HG02884 (cell line): ENCODE measurements at regions not wholly inside any gene's neighbourhood (a gene's known extent, or its start where the extent isn't known, plus 50 kb on each side); places are given as distances from the start of the nearest gene placed in this dataset.
"Not testable (repeated sequence)": the region's sequence is repeated elsewhere in the genome, so short reads cannot be mapped to it uniquely, and the experiment has no call there.

Experiments
- ATAC-seq: cut with Tn5 transposase; IDR thresholded peaks from one replicate; pipeline ENCODE4 v1.9.1; 2021; ENCODE audit warnings: mild to moderate bottlenecking, moderate library complexity; ENCODE audit not compliant: unreplicated experiment

- ATAC-seq, result no peak
Measured at GRCh38 chr3:139267300-139268246, 76.2 kb upstream of the MRPS22 start.

GRCh38 chr3:139269984-139270383 is 73.8 kb upstream of the MRPS22 start:
- no peak for ATAC-seq

- ATAC-seq, result not testable (repeated sequence)
Measured at GRCh38 chr3:139270652-139271051, 73.2 kb upstream of the MRPS22 start.

- no peak for ATAC-seq
Measured at GRCh38 chr3:139280027-139280671, 63.7 kb upstream of the MRPS22 start.

- ATAC-seq, result no peak
Measured at GRCh38 chr3:139281096-139281495, 62.7 kb upstream of the MRPS22 start.

- ATAC-seq, result no peak
Measured at GRCh38 chr3:139281522-139282196, 62.2 kb upstream of the MRPS22 start.

- no peak for ATAC-seq
Measured at GRCh38 chr3:139283301-139283700, 60.5 kb upstream of the MRPS22 start.

- no peak for ATAC-seq
Measured at GRCh38 chr3:139284221-139284620, 59.6 kb upstream of the MRPS22 start.

- no peak for ATAC-seq
Measured at GRCh38 chr3:139285691-139286090, 58.1 kb upstream of the MRPS22 start.

GRCh38 chr3:139286241-139286640 is 57.6 kb upstream of the MRPS22 start:
- no peak for ATAC-seq

- no peak for ATAC-seq
Measured at GRCh38 chr3:139286825-139287224, 57.0 kb upstream of the MRPS22 start.

GRCh38 chr3:139287557-139287956 is 56.3 kb upstream of the MRPS22 start:
- ATAC-seq, result no peak

GRCh38 chr3:139288266-139288821 is 55.5 kb upstream of the MRPS22 start:
- no peak for ATAC-seq

- no peak for ATAC-seq
Measured at GRCh38 chr3:139289860-139290524, 53.8 kb upstream of the MRPS22 start.

- ATAC-seq, result no peak
Measured at GRCh38 chr3:139291276-139292051, 52.4 kb upstream of the MRPS22 start.

GRCh38 chr3:139292192-139292591 is 51.6 kb upstream of the MRPS22 start:
- no peak for ATAC-seq

- no peak for ATAC-seq
Measured at GRCh38 chr3:139292711-139293664, 50.8 kb upstream of the MRPS22 start.

GRCh38 chr3:139293665-139294023 is 50.2 kb upstream of the MRPS22 start:
- ATAC-seq, result no peak
